ENCODE measurements at regions not wholly inside any gene's neighbourhood (a gene's known extent, or its start where the extent isn't known, plus 50 kb on each side); places are given as distances from the start of the nearest gene placed in this dataset.
A peak's percentile ranks its signal among the peaks of the same experiment; 100 is the strongest.
"Not testable (repeated sequence)": the region's sequence is repeated elsewhere in the genome, so short reads cannot be mapped to it uniquely, and the experiment has no call there.

DNA sequence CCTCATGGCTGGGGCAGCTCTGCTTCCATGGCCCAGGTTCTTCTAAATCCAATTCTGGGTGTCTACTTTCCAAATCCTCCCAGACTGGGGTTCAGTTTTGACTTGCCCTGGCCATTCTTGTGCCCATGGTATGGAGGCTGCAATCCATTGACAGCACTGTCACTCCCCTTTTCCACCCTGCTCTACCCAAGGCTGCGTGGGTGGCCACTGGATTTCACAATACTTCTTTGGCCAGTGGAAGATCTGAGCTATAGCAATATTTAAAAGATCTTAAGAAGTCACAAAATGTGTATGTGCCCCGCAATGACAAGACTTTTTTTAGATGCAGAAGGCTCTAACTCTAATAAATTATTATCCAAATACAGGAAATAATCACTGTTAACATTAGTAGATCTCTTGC is 329.4 kb upstream of the CCL2 start:
- TF ChIP-seq, protein P1, sequence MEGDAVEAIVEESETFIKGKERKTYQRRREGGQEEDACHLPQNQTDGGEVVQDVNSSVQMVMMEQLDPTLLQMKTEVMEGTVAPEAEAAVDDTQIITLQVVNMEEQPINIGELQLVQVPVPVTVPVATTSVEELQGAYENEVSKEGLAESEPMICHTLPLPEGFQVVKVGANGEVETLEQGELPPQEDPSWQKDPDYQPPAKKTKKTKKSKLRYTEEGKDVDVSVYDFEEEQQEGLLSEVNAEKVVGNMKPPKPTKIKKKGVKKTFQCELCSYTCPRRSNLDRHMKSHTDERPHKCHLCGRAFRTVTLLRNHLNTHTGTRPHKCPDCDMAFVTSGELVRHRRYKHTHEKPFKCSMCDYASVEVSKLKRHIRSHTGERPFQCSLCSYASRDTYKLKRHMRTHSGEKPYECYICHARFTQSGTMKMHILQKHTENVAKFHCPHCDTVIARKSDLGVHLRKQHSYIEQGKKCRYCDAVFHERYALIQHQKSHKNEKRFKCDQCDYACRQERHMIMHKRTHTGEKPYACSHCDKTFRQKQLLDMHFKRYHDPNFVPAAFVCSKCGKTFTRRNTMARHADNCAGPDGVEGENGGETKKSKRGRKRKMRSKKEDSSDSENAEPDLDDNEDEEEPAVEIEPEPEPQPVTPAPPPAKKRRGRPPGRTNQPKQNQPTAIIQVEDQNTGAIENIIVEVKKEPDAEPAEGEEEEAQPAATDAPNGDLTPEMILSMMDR (IDR thresholded peaks at IDR 0.05; ENCODE audit: extremely low read depth, missing control alignments) = no peak
- DNase-seq (ENCODE audit: low spot score) = no peak

DNA sequence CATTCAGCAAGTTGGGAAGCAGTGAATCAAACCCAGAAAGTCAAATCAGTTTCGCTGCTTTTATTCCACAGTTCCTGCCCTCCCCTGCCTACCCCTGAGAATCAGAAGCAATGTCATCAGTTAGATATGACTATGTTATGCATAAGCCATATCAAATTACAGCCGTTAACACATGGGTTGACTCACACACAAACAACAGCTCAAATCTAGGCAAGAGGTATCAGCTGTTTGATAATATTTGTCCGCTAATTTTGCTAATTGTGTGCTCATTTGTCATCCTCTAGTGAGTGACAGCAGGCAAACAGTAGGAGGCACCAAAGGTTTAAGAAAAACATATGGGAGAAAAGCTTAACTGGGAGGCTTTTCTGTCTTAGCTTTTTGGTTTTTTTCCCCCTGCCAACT is 327.4 kb upstream of the CCL2 start:
- TF ChIP-seq, protein P1 (IDR thresholded peaks at IDR 0.05; ENCODE audit: extremely low read depth, missing control alignments) = peak; percentile 19
- peak; percentile 20 for DNase-seq (ENCODE audit: low spot score)

DNA sequence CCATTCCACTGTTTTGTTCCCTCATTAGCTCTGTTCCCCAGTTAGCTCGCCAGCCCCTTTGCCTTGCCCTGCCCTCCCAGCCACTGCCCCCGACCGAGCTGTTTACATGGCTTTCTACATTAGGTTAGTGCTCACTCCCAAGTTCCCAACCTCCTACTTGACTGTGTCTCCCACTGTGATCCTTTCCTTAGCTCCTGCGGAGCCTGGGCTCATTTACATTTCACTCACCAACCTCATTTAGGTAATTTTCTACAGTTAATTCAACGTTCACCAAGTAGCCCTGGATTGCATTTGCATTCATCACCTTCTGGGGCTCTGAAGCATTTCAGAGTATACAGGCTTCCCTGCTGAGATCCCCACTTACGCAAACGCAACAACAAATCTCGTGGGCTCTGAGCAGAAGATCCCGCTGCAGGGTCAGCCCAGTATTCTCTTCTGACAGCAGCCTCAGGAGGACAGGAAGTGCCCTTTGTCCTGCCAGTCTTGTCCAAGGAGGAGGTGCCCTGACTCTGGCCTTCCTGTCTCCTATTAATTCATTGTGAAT is 325.8 kb upstream of the CCL2 start:
- no peak for DNase-seq (ENCODE audit: low spot score)
- TF ChIP-seq, protein P1 (IDR thresholded peaks at IDR 0.05; ENCODE audit: extremely low read depth, missing control alignments) = no peak

DNA sequence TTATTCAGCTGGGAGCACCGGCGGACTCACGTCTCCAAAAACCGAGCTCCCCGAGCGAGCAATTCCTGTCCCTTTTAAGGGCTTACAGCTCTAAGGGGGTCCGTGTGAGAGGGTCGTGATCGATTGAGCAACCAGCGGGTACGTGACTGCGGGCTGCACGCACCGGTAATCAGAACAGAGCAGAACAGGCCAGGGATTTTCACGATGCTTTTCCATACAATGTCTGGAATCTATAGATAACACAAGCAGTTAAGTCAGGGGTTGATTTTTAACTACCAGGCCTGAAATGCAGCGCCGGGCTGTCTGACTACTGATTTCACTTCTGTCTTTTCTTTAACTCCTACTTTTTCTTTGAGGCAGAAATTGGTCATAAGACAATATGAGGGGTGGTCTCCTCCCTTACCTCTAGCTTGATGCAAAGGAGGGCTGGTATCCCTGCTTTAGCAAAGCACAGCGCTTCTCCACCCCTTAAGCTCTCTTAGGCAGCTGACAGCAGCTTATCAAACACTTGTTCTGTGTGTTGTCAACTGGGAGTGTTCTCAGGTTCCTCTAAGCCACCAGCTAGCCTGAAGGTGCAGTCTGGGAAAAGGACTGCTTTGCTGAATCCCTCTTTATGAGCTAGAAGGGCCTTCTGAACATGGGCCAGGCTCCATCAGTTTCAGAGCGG is 323.8 kb upstream of the CCL2 start:
- not testable (repeated sequence) for DNase-seq (ENCODE audit: low spot score)

DNA sequence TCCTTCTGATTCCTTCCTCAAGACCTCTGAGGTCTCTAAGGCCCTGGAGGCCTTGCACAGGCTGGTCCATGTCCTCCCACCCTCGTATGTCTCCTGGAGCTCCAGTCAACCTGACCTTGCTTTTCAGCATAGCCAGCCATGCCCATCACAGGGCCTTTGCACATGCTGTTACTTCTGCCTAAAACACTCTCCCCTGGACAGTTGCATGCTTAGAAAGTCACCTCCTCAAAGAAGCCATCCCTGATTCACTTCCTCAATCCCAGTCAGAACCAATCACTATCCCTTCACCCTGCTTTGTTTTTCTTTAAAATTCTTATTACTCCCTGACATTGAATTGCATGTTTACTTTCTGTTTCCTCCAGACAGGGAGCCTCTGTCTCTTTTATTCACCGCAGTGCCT is 322.1 kb upstream of the CCL2 start:
- TF ChIP-seq, protein P1 (IDR thresholded peaks at IDR 0.05; ENCODE audit: extremely low read depth, missing control alignments) = no peak
- no peak for DNase-seq (ENCODE audit: low spot score)

DNA sequence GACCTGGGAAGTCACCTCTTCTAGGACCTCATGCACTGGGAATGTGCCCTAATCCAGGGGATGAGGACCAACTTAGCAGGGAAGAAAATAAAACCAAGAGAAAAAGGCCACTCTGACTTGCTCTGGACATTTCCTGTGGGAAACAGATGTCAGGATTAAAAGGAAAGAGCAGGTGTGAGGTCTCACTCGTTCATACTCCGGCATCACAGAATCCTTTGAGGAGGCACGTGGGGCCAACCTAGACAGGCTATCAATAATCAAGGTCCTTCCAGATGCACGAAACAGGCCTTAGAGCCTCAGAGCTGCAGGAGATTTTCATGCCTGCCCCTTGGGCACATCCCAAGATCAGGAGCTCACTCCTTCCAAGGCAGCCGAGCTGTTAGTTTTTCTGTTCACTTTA is 321.5 kb upstream of the CCL2 start:
- DNase-seq (ENCODE audit: low spot score) = no peak
- TF ChIP-seq, protein P1 (IDR thresholded peaks at IDR 0.05; ENCODE audit: extremely low read depth, missing control alignments) = no peak

DNA sequence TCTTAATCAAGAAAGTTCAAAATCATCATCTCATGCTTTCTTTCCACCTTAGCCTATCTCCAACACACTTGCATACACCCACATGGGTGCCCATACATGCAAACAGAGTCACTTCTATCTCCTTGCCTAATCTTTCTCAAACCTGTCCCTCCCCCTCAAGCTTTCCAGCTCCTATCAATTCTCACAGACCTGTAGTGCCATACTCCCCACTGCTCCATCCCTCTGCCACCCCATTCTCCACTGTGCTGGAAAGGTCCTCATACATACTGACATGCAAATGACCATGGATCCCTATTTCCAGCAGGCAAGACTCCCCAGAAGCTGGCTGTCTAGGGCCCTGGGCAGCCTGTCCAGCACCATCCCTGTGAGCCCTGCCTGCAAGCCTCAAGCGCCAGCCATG is 320.4 kb upstream of the CCL2 start:
- DNase-seq (ENCODE audit: low spot score) = no peak
- TF ChIP-seq, protein P1 (IDR thresholded peaks at IDR 0.05; ENCODE audit: extremely low read depth, missing control alignments) = no peak

DNA sequence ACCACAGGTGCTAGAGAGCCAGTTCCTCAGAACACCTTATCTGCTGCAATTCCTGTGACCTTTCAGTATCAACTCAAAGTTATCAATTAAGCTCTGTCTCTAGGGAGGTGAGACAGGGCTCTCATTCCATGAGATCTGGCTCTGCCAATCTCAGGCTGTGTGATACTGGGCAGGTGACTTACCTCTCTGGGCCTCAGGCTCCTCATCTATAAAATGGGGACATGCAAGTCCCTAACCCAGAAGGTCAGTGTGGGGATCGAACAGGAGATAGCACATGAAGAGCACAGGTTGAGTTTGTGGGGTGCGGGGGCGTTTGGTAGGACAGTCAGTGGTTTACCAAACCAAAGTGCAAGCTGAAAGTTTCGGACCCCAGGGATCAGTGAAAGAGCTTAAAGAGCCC is 319.3 kb upstream of the CCL2 start:
- TF ChIP-seq, protein P1 (IDR thresholded peaks at IDR 0.05; ENCODE audit: extremely low read depth, missing control alignments) = no peak
- no peak for DNase-seq (ENCODE audit: low spot score)
